Right lung (tissue), 2 donors: ENCODE measurements at regions not wholly inside any gene's neighbourhood (a gene's known extent, or its start where the extent isn't known, plus 50 kb on each side); places are given as distances from the start of the nearest gene placed in this dataset.

Source experiments
- DNase-seq, 2 donors: peaks; one replicate each; pipeline ENCODE4 v3.0.0-alpha.2; 2013

DNA sequence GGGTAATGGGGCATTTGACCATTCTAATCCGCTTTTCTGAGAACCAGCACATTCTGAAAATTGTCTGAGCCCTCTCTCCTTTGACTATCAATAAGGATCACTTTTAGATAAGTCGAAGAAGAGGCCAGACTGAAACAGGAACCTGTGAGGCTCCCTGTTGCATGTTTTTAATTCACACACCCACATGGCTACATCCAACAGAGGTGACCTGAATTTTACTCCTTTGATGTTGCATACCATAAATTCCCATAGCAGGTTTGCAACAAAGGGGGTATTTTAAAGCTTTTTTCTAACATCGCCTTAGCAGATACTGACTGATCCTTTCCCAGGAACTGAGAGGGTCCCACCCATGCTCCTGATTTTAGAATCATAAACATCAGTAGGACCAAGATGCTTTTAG, 450.8 kb downstream of the USP25 start:
- no peak for DNase-seq

- no peak for DNase-seq
These were observed 451.2 kb downstream of the USP25 start for GRCh38 chr21:16181018-16181417.

- DNase-seq = no peak
These were observed 456.0 kb downstream of the USP25 start for GRCh38 chr21:16185766-16186165.

GRCh38 chr21:16186742-16187141, 457.0 kb downstream of the USP25 start:
- no peak for DNase-seq

DNA sequence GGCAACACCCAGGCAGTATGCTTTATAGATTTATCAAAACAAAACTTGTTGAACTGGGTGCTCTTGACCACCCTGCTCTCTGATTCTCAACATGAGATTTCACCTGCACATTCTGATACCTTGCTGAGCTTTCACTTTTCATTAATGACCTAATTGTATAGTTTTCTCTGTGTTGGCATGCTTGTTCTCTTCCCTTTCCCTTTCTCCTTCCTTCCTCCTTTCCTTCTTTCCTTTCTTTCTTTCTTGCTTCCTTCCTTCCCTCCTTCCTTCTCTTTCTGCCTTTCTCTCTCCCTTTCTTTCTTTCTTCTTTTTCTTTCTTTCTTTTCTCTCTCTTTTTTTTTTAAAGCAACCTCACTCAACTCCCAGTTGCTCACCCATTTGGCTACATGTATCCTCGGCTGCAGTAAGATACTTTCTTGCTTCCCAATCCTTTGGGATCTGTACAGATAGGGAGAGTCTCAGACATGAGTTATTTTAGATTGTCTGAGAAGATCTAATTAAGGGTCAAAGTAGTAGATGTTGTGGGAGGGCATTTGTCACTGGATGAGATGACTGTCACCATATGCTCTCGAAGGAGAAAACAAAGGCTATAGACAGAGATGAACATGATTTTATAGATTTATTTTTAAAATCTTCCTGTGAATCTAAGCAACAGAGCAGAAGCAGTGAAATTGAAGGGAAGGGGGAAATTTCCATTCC, 458.0 kb downstream of the USP25 start:
- DNase-seq = no peak

GRCh38 chr21:16192902-16193301, 463.1 kb downstream of the USP25 start:
- no peak for DNase-seq

GRCh38 chr21:16193496-16194094, 463.8 kb downstream of the USP25 start:
- DNase-seq = no peak

GRCh38 chr21:16194095-16194787, 464.5 kb downstream of the USP25 start:
- DNase-seq = peak; percentile 46 to 58

GRCh38 chr21:16194788-16195537, 465.2 kb downstream of the USP25 start:
- DNase-seq = peak in 1 of 2 donors; percentile 27

DNA sequence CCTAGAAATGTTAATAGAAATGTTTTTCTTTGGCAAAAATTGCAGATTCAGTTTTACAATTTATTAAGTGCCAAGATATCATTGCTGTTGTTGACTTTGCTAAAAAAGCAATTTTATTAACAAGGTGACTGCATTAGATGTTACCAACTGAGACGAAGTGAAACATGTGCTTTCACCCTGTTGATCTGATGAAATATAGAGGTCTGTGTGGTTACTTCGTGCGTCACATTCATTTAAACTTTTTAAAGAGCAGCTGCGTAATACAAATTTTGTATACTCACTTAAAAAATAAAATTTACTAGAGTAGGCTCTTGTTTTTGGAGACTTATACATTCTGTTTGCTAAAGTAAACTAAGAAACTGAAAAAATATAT, 465.7 kb downstream of the USP25 start:
- DNase-seq = no peak

- no peak for DNase-seq
These were observed 466.2 kb downstream of the USP25 start for GRCh38 chr21:16196001-16196400.

GRCh38 chr21:16198546-16198945, 468.8 kb downstream of the USP25 start:
- no peak for DNase-seq

- DNase-seq = no peak
These were observed 469.8 kb downstream of the USP25 start for GRCh38 chr21:16199539-16199938.

GRCh38 chr21:16201718-16202117, 471.9 kb downstream of the USP25 start:
- no peak for DNase-seq

DNA sequence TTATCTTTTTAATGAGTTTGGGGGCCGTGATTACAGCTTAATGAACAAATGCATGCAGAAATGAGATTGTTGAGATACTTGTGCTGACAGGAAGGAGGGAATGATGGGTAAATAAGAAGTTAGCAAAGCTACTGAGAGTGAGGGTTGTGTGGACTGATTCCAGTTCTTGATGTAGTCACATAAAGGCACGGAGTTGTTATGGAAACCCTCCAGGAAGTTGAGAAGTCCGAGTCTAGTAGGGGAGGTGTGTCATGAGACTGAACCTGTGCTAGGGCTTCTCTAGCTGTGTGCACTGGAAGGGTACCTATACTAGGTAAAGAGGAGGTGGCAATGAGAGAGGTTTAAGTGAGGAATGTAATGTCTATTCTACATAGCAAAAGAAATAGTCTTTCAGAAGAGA, 475.7 kb downstream of the USP25 start:
- no peak for DNase-seq

DNA sequence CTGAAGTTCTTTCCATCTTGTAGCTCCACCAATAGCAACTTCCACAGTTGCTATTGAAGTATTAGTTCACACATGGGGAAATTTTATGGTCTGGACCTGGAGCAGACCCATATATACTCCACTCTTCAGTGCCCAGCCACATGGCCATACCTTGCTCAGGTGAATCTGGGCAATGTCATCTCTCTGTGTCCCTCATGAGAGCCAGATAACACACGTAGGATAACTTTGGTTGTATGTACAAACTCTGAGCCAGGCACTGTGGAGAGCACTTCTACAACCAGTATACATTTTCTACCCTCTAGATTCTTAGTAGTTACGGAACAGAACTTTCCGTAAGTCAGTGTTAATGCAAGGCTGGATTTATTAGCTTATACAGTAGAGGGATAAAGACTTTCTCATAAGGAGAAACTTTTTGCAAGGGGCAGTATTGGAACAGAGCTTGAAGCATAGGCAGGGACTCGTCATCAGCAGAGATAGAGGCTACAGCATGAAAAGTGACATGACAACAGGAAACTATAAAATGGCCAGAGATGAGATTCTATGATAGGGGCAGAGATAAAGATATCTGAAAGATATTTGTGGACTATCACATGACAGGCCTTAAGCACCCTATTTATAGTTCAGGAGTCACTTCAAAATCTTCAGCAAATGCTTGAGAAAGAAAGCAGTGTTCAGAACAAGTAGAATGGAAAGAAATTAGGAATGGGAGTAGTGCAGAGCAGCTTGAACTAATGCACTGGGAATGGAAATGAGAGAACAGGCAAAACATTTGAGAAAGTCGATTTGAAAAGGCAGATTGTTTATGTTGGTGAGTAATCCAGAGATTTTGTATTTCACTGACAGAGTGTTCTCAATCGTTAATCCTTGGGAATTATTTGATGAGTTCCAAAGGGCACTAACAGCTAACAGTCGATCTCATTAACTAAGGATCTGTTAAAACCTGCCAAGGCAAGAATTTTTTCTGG, 481.8 kb downstream of the USP25 start:
- DNase-seq = no peak

DNA sequence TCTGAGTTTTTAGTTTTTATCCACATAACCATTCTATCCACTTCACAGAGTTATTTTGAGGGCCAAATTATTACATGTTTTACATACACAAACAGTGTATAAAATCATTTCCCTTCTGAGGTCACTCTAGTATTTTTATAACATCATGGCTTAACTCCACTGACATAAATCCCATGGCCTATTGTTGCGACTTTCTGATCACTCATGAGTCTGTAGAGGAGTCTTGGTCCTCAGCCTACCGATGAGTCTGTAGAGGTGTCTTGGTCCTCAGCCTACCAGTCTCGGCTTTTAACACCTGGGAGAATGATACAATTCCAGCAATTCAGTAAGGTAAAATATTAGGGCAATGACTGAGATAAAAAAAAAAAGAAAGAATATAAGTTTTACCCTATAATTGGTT, 483.7 kb downstream of the USP25 start:
- DNase-seq = no peak

- no peak for DNase-seq
These were observed 485.4 kb downstream of the USP25 start for GRCh38 chr21:16215193-16215592.

DNA sequence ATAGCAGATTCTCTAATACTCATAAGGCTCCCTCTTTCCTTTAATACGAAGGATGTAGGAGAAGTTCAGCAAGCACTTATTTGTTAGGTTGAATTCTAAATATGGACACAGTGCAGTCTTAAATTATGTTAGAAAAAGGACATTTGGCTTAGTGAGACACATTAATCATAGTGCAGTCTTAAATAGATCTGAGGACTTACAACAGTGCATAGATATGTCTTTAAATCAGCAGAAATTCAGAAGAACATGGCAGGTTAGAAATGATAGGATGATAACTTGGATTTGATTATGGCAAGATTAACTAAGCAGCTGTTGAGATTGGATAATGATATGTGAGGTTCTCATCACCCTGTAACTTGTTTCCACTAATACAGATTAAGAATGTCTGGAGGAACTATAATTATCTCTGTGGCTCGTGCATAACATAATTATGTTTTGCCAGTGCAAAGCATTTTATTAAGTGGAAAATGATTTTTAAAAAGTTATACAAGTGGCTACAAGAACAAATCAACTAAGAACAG, 485.9 kb downstream of the USP25 start:
- peak in 1 of 2 donors; percentile 31 for DNase-seq

GRCh38 chr21:16216288-16216962, 486.6 kb downstream of the USP25 start:
- peak; percentile 24 to 57 for DNase-seq
